Ovary (tissue), 3 donors: ENCODE measurements at regions not wholly inside any gene's neighbourhood (a gene's known extent, or its start where the extent isn't known, plus 50 kb on each side); places are given as distances from the start of the nearest gene placed in this dataset.

Experiments
- EP300 ChIP-seq: sonication (generic); formaldehyde crosslinking; IDR thresholded peaks from one replicate; pipeline ENCODE4 v1.6.1; 2017; ENCODE audit warnings: antibody characterized with exemption
- POLR2A ChIP-seq: fragments of 450-650 bp; IDR thresholded peaks from one replicate; pipeline ENCODE4 v1.6.1; 2017; ENCODE audit warnings: antibody characterized with exemption, mild to moderate bottlenecking, moderate library complexity
- TF ChIP-seq, protein P1 (sequence below), 3 donors: fragments of 450-650 bp in 2 of 3; fragments of 200-600 bp in 1 of 3; IDR thresholded peaks; one replicate each; pipeline versions ENCODE4 v1.5.1 to v1.8.0; 2016 to 2022; ENCODE audit warnings: antibody characterized with exemption in 3 of 3, mild to moderate bottlenecking in 1 of 3
- donor health status: DM: no; HTN: no; CAD: no.

DNA sequence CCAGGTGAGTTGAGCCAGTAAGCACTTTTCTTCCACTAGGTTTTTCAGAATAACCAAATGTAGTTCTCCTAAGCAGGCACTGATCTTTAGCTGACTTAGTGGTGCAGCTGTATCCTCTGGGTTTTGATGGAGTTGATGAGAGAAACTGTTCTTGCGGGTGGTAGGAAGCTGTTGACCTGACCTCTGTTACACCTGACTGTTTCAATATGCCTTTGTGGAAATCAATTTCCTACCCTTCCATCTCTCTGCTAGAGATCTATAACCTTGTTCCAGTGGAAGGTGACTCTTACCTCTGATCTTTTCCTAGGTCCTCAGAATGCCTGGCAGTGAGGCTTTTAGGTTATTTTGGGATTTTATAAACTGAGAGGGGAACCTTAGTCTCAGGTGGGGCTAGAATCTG is 51.6 kb upstream of the MACF1 start:
- TF ChIP-seq, protein P1, sequence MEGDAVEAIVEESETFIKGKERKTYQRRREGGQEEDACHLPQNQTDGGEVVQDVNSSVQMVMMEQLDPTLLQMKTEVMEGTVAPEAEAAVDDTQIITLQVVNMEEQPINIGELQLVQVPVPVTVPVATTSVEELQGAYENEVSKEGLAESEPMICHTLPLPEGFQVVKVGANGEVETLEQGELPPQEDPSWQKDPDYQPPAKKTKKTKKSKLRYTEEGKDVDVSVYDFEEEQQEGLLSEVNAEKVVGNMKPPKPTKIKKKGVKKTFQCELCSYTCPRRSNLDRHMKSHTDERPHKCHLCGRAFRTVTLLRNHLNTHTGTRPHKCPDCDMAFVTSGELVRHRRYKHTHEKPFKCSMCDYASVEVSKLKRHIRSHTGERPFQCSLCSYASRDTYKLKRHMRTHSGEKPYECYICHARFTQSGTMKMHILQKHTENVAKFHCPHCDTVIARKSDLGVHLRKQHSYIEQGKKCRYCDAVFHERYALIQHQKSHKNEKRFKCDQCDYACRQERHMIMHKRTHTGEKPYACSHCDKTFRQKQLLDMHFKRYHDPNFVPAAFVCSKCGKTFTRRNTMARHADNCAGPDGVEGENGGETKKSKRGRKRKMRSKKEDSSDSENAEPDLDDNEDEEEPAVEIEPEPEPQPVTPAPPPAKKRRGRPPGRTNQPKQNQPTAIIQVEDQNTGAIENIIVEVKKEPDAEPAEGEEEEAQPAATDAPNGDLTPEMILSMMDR (IDR thresholded peaks at IDR 0.05), result no peak
- TF ChIP-seq POLR2A (no peak), EP300 (no peak)
